Hematopoietic multipotent progenitor cell treated with erythropoietin and hydrocortisone succinate and interleukin-3 and kit ligand, for 4 days (in vitro differentiated cells): ENCODE measurements at regions not wholly inside any gene's neighbourhood (a gene's known extent, or its start where the extent isn't known, plus 50 kb on each side); places are given as distances from the start of the nearest gene placed in this dataset.

ENCODE experiments used
- DNase-seq: peaks from one replicate; pipeline ENCODE4 v3.0.0-alpha.2; 2015

- no peak for DNase-seq
Observed at GRCh38 chr7:22676385-22676784, 50.6 kb upstream of the IL6 start.

DNA sequence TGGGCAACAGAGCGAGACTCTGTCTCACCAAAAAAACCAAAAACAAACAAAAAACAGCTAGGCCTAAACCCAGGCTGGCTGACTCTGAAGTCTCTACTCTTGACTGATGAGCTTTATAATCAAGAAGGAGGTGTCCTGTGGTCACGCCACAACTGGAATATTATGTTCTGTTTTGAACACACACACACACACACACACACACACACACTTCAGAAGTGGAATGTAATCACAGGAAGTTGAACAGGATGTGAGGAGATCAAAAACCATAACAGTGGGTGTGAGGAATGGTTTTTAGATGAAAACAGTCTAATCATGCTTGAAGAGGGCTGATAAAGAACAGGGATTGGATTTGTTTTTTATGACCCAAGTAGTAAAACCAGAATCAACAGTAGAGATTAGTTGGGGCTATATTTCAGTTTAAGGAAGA, 51.1 kb upstream of the IL6 start:
- DNase-seq: peak; percentile 9

- no peak for DNase-seq
Observed at GRCh38 chr7:22675421-22675820, 51.6 kb upstream of the IL6 start.

GRCh38 chr7:22672846-22673680, 53.9 kb upstream of the IL6 start:
- no peak for DNase-seq

- DNase-seq: no peak
Observed at GRCh38 chr7:22671177-22671879, 55.7 kb upstream of the IL6 start.

DNA sequence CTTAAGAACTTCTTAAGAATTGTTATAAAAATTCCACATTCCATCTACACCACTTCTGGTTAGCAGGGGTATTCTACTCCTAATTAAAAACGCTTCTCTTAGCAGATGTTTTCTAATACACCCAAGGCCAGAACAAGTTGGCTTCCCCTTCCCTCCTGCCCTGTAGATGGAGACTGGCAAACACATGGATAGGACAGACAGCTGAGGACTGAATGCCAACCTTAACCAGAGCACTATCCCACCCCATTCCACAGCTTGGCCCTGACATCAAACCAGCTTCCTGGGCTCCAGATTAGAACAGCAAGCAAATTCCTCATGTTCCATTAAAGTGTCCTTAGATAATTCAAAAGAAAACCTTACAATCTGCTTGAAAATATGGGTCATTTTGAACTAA, 56.6 kb upstream of the IL6 start:
- DNase-seq: no peak

DNA sequence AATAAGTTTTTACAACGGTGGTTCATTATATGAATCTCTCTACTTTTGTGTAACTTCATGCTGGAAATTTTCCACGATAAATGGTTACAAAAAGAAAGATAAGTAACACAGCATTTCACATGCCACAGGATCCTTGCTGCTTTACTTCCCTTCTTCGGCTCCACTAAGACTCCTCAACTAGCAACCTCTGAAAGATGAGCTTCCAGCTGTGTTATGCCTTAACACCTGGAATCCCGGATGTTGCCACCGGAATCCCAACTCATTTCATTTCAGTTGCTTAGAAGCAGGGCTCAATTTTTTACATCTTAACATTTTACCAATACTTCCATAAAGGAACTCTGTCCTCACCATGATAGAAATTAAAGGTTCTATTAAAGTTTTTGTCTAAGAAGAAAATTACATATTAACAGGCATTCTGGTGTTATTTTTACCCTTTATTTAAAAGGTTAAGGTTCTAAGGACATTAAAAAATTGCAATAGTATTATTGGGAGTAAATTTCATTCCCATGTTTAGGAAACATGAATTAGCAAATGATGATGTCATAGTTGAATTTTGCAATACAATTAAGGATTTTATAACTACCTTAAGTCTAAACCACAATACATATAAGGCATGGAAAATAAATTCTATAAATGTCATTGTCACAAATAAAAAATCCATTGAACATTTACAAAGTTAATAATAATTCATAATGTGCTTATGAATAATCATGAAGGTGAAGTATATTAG, 57.1 kb upstream of the IL6 start:
- DNase-seq: no peak

GRCh38 chr7:22668971-22669401, 58.0 kb upstream of the IL6 start:
- no peak for DNase-seq

DNA sequence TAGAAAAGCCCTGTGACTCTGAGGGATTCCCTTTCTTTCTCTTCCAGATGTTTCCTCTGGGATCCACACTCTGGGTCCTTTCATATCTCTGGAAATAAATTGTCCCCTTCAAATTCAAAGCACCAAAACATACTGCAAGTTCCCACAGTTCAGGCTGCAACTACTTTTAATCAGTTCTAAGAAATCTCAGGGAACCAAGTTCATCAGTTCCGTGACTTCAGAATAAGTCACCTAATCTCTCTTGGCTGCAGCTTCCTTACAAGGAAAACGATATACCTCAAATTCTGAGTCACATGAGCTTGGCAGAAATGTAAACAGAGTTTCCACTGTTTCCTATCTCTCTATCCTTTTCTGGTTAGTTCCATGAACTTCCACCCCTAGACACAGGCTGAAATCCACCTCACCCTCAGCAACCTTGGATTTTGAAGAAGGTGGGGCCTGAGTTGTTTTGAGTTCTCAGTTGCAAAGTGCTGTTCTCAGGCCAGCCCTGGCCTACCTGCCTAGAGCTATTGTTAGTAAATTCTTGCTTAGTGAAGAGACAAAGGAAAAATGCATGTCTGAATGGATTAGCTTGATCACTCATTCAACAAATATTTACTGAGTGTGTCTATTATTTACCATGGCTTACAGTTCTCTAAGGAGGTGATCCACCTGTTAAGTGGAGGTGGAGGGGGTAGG, 59.3 kb upstream of the IL6 start:
- DNase-seq: no peak

DNA sequence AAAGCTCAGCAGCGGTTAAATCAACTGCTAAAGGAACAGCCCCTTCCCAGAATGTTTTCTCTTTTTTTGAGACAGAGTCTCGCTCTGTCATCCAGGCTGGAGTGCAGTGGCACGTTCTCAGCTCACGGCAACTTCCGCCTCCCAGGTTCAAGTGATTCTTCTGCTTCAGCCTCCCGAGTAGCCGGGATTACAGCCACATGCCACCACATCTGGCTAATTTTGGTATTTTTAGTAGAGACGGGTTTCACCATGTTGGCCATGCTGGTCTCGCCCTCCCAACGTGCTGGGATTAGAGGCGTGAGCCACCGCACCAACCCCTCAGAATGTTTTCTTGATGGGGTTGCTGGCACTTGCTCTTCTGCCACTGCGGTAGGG, 59.8 kb upstream of the IL6 start:
- DNase-seq: no peak

GRCh38 chr7:22666732-22667131, 60.3 kb upstream of the IL6 start:
- peak; percentile 47 for DNase-seq

DNA sequence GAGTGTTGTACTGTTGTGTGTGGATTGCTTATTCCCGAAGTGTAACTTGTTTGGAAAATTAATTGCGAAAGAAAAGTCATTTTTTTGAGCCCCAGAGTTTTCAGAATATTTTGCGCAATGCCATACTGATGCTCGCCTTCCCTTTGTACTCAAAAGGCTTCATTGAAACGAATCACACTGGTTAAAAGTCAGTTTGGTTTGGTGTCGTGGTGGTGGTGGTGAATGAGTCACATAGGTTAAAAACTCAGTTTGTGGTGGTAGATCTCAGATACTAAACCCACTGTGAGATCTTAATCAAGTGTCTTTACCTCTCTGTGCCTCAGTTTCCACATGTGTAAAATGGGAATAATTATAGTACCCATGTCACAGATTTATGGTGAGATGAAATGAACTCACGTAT, 61.1 kb upstream of the IL6 start:
- DNase-seq: no peak

- no peak for DNase-seq
Observed at GRCh38 chr7:22664988-22665798, 61.8 kb upstream of the IL6 start.

DNA sequence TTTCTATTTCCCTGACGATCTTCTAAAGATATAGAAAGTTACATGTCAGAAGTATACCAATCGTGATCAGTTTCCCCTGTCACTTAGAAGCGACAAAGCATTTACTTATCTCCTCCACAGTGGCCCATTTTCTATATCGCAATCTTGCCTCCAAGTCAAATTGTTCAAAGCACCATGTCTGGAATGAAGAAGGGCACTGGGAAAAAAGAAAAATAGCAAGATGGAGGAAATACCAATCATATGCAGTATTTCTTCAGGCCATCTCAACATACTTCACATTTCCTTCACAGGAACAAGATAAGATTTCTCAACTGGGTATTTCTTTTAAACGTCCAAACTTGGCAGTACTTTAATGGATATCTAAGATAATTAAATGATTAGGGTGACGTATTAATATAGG, 63.3 kb upstream of the IL6 start:
- no peak for DNase-seq

- DNase-seq: no peak
Observed at GRCh38 chr7:22663357-22663718, 63.7 kb upstream of the IL6 start.

DNA sequence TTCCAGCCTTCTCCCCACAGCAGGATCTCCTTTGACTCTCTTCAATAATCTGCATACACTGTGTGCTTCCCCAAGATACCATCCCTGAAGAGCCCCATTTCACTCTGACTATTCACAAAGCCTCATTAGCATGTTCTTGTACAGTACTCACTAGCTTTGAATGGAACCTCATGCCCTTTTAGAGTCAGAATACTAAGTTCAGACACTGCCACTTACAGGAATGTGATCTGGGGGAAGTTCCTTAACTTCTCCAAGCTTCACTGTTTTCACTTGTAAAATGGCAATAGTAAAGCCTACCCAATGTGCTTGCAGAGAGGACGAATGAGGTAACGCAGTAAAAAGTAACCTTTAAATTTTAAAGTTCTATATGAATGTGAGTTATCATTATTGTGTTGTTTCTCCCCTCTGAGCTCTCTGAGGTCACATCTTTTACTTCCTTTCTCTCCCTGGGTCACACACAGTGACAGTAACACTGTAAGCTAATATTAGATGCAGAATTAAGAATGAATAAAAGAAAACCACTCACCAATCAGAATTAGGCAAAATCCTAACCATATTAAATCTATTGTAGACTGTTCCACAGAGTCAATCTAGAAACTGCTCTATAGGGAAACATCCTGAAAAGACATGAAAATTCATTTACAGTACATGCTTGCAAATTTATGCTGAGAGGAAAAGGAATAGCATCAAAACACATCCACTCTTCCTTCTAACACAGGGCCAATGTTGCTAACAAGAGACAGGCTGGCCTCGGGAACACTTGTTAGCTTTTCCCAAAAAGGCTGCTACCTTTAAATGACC, 64.2 kb upstream of the IL6 start:
- DNase-seq: no peak

- DNase-seq: no peak
Observed at GRCh38 chr7:22662036-22662435, 65.0 kb upstream of the IL6 start.

GRCh38 chr7:22660732-22661131, 66.3 kb upstream of the IL6 start:
- peak; percentile 28 for DNase-seq

DNA sequence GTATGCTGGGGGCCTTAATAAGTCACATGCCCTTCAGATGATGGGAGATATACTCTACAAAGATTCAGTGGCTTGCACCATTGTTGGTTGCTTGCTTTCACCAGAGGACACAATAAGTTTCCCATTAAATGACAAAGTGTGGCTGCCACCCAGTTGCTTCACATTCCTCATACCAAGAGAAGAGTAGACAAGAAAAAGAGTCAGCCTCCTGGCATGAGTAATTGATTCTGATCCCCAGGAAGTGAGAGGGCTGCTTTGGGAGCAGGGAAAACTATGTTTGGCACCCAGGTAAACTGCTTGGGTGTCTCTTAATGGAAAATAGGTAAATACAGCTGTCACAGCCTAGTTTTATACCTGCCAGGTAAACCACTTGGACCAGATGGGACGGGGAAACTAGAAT, 66.7 kb upstream of the IL6 start:
- DNase-seq: no peak

DNA sequence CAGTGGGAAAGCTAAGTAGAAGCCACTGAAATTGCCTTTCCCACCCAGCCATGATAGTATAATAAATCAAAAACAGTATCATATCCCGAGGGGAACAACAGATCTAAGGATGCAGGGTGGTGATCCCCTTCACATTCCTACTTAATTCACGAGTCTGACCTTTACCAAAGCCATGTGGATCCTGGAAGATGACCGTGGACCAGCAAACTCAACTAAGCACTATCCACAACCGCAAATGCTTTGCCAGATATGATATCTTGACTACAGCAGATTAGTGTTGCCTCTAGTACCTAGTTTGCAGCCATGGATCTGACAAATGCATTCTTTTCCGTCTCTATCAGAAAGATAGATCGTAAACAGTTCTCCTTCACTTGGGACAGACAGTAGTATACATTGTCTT, 67.3 kb upstream of the IL6 start:
- no peak for DNase-seq

GRCh38 chr7:22658031-22658430, 69.0 kb upstream of the IL6 start:
- no peak for DNase-seq

DNA sequence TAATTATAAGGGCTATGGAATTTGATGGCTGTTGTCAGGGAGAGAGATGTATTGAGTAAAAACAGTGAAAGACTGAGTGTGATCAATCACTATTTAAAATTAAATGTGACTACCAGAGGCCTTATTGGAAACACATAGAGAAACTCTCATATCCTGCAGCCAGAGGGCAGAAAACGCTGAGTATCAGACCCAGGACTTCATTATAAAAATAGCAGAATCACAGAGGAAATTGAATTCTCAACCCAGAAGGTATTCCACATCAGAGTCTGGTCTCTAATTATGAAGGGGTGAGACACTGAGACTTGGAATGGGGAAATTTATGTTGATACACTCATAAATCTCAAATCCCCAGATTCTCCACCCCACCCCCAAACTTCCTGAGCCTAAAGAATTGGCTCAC, 69.5 kb upstream of the IL6 start:
- DNase-seq: no peak
